C1 segment of cervical spinal cord (tissue), 14 donors: ENCODE measurements at regions not wholly inside any gene's neighbourhood (a gene's known extent, or its start where the extent isn't known, plus 50 kb on each side); places are given as distances from the start of the nearest gene placed in this dataset.
"Not testable (repeated sequence)": the region's sequence is repeated elsewhere in the genome, so short reads cannot be mapped to it uniquely, and the experiment has no call there.

ENCODE experiments used
- DNase-seq, 14 donors: peaks; one replicate each; lab custom pipeline; 2025; lab: John Stamatoyannopoulos, UW

GRCh38 chr22:34587357-34588356, 478.3 kb upstream of the ISX start:
- no peak for DNase-seq

GRCh38 chr22:34588871-34589545, 476.9 kb upstream of the ISX start:
- DNase-seq, result no peak

DNA sequence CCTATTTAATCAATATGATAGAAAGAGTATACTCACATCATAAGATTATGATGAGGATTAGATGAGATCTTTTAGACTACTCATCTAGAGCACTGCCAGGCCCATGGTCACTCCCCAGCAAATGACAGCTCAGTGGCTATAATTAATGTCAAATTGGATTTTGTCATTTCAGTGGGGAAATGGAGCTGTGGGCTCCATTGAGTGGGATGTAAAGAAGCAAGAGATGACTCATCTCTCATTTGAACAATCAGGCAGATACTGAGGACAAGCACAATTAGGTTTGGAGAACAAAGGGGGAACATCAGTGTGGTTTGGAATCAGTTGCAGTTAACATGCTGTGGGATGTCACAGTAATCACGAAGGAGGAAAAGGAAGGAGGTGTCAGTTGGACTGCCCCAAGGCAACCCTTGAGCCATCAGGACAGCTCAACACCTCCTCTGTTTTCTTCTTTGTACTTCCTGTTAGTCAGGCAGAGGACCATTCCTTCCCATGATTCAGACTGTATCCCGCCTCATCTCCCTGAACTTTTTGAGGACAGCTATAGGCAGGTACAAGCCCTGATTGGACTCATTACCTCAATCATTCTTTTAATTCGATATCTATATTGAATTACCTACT, 473.7 kb upstream of the ISX start:
- no peak for DNase-seq

DNA sequence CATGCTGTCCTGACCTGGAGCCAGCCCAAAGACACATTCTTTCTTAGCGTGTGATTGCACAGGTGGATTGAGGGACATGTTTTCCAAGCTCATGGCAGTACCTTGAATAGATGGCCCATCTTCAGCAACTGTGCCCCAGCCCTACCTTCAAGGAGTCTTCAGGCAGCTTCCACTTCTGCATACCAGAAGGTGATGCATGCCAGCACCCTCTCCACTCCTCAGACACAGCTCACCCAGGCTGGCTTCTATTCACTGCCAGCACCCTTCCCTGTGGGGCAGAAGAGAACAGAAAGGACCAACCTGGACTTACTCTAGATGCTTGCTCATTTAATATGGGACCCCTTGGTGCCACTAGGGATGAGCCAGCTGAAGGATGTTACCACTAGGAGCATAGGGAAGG, 466.4 kb upstream of the ISX start:
- DNase-seq, result no peak

DNA sequence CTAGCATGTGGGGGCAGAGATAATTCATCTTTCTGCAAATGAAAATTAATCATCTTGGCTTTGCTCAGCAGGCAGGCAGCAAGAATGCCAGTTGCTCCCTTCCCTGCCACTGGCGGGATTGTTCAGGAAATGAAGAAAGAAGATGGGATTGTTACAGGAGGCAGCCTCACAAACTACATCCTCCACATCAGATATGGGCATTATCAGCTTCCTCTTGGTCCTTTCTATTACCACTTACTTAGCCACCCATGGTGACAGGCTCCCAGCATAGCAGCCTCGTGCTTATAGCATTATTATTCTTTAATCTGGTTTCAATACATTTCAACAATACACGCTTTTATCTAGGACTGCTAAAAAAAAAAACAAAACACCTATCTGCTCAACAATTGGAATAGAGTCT, 461.6 kb upstream of the ISX start:
- DNase-seq, result no peak

- no peak for DNase-seq
These were observed 457.9 kb upstream of the ISX start for GRCh38 chr22:34608106-34608505.

- DNase-seq, result no peak
These were observed 457.3 kb upstream of the ISX start for GRCh38 chr22:34608540-34609115.

GRCh38 chr22:34609646-34610045, 456.3 kb upstream of the ISX start:
- no peak for DNase-seq

GRCh38 chr22:34620161-34620560, 445.8 kb upstream of the ISX start:
- no peak for DNase-seq

DNA sequence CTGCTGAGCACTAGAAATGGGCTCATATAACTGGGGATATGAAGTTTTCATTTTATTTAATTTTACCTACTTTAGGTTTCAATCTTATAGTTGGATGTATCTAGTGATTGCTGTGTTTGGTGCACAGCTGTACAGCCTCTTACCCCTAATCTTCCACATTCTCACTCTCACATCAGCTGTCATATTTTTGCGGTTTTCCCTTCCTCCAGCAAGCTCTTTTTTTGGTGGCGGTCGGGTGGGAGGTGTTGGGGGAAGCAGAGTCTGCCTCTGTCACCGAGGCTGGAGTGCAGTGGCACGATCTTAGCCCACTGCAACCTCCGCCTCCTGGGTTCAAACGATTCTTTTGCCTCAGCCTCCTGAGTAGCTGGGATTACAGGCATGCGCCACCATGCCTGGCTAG, 445.1 kb upstream of the ISX start:
- no peak for DNase-seq

GRCh38 chr22:34622602-34623001, 443.4 kb upstream of the ISX start:
- no peak for DNase-seq

GRCh38 chr22:34623580-34623979, 442.4 kb upstream of the ISX start:
- no peak for DNase-seq

DNA sequence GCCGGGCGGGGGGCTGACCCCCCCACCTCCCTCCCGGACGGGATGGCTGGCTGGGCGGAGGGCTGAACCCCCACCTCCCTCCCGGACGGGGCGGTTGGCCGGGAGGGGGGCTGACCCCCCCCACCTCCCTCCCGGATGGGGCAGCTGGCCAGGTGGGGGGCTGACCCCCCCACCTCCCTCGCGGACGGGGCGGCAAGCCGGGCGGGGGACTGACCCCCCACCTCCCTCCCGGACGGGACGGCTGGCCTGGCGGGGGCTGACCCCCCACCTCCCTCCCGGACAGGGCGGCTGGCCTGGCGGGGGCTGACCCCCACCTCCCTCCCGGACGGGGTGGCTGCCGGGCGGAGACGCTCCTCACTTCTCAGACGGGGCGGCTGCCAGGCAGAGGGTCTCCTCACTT, 440.1 kb upstream of the ISX start:
- DNase-seq, result not testable (repeated sequence)

DNA sequence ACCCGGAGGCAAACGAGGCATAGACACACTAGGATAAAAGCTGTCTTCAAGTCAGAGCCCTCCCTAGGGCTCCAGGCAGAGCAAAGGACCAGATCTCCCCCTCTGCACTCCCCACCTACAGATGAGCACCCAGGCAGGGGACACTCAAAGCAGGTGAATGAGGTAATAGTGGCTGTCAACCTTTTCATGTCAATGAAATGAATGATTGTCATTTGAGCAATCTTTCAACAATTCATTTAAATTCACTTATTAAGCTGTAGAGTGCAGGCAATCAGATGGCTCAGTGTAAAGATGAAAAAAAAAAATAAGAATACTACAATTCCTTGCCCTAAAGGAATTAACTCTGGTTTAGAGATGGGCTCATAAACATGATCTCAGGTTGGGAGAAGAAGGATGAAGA, 427.8 kb upstream of the ISX start:
- DNase-seq, result no peak

GRCh38 chr22:34639911-34640310, 426.0 kb upstream of the ISX start:
- no peak for DNase-seq

DNA sequence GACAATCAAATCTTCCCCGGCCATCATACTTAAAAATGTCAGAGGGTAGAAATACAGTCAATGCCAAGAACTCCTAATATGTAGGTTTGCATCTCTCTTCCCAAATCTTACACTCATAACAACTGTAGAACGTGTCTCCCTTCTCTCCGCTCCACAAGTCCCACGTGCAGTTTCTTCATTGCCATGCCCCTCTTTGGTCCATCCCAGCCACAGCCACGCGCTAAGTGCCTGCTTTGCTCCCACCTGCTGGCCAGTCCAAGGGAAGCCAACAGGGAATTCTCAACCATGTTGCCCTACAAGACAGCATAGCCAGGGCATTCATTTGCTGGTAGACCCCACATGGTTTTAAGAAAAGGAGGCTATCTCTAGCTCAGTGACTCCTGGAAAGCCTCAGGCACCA, 420.6 kb upstream of the ISX start:
- no peak for DNase-seq

DNA sequence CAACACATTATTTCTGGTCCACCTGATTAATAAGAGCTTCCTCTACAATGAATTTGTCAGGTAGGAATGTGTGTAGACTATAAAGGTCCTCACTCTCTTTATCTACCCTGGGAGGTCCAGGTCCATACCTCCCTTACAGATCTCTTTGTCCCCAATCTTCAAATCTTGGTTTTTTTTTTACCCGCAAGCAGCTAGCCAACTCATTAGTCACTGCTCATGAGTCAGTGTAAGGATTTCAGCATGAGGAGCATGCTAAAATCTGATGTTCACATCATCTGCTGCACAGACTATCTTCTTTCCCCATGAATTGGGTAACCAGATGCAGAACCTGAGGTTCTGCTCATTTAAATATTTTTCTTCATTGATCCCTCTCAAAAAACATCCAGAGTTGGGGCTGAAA, 397.0 kb upstream of the ISX start:
- DNase-seq, result no peak

DNA sequence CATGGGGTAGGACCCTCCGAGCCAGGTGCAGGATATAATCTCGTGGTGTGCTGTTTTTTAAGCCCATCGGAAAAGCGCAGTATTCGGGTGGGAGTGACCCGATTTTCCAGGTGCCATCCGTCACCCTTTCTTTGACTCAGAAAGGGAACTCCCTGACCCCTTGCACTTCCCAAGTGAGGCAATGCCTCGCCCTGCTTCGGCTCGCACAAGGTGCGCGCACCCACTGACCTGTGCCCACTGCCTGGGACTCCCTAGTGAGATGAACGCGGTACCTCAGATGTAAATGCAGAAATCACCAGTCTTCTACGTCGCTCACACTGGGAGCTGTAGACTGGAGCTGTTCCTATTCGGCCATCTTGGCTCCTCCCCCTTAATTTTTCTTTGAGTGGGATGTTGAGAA, 382.9 kb upstream of the ISX start:
- DNase-seq, result not testable (repeated sequence)

DNA sequence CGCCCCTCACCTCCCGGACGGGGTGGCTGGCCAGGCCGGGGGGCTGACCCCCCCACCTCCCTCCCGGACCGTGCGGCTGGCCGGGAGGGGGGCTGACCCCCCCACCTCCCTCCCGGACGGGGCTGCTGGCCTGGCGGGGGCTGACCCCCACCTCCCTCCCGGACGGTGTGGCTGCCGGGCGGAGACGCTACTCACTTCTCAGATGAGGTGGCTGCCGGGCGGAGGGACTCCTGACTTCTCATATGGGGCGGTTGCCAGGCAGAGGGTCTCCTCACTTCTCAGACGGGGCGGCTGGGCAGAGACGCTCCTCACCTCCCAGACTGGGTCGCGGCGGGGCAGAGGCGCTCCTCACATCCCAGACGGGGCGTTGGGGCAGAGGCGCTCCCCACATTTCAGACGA, 381.7 kb upstream of the ISX start:
- not testable (repeated sequence) for DNase-seq

DNA sequence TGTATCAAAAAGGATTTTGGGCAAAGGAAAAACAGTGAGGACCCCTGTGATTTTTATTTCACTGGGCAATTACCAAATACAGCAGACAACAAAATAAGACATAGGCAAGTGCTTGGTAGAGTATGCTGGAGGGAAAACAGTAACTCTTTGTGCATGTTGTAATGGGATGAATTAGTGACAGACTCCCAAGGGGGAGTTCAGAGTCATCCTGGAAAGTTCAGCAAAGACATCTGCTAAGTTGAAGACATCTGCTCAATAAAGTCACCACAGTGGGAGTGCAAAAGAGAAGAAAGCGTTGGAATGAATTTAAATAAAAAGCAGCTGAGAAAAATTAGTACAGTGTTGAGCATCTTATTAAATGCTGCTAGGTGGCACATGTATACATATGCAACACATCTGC, 378.8 kb upstream of the ISX start:
- DNase-seq, result no peak

GRCh38 chr22:34688825-34689224, 377.1 kb upstream of the ISX start:
- no peak for DNase-seq

DNA sequence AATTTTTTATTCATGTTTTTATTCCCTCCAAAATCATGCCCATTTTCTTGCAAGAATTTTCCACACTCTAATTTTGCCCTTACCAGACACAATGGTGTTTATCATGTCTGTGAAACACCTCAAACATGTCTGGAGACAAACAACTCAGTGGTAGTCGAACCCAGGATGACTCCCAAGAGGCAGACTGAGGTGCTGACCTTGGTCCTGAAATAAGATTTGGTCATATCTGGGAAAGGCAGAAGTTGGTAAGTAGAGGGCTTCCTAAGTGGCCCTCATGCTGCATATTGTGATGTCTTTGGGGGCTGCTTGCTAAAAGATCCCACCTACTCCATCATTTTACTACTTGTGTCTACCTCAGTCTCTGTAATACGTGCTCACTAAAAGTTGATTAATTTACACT, 369.4 kb upstream of the ISX start:
- DNase-seq, result no peak
